LNCAP (cell line): ENCODE measurements at regions not wholly inside any gene's neighbourhood (a gene's known extent, or its start where the extent isn't known, plus 50 kb on each side); places are given as distances from the start of the nearest gene placed in this dataset.

Experiments used
- CTCF ChIP-seq: fragments of 450-650 bp; IDR thresholded peaks from 2 replicates; pipeline ENCODE4 v1.5.1; 2017; ENCODE audit warnings: mild to moderate bottlenecking

- TF ChIP-seq CTCF = no peak
Measured at GRCh38 chr3:154540950-154541604, 111.1 kb upstream of the GPR149 start.

GRCh38 chr3:154538566-154539360 lies 108.8 kb upstream of the GPR149 start:
- TF ChIP-seq CTCF = no peak

- no peak for TF ChIP-seq CTCF
Measured at GRCh38 chr3:154536751-154537150, 106.8 kb upstream of the GPR149 start.

GRCh38 chr3:154522036-154522602 lies 92.1 kb upstream of the GPR149 start:
- no peak for TF ChIP-seq CTCF

- TF ChIP-seq CTCF = no peak
Measured at GRCh38 chr3:154517404-154517803, 87.4 kb upstream of the GPR149 start.

GRCh38 chr3:154515921-154516320 lies 85.9 kb upstream of the GPR149 start:
- TF ChIP-seq CTCF = no peak

- TF ChIP-seq CTCF = no peak
Measured at GRCh38 chr3:154510780-154511179, 80.8 kb upstream of the GPR149 start.
